ENCODE measurements at regions not wholly inside any gene's neighbourhood (a gene's known extent, or its start where the extent isn't known, plus 50 kb on each side); places are given as distances from the start of the nearest gene placed in this dataset.

GRCh38 chr4:58807843-58808615, 1697.8 kb upstream of the IGFBP7 start:
- TF ChIP-seq POLR2AphosphoS5 (IDR thresholded peaks at IDR 0.05) (no peak), POLR2A (IDR thresholded peaks at IDR 0.05) (no peak), EP300 (IDR thresholded peaks at IDR 0.05; ENCODE audit: low read depth) (no peak)
- TF ChIP-seq, protein P1, sequence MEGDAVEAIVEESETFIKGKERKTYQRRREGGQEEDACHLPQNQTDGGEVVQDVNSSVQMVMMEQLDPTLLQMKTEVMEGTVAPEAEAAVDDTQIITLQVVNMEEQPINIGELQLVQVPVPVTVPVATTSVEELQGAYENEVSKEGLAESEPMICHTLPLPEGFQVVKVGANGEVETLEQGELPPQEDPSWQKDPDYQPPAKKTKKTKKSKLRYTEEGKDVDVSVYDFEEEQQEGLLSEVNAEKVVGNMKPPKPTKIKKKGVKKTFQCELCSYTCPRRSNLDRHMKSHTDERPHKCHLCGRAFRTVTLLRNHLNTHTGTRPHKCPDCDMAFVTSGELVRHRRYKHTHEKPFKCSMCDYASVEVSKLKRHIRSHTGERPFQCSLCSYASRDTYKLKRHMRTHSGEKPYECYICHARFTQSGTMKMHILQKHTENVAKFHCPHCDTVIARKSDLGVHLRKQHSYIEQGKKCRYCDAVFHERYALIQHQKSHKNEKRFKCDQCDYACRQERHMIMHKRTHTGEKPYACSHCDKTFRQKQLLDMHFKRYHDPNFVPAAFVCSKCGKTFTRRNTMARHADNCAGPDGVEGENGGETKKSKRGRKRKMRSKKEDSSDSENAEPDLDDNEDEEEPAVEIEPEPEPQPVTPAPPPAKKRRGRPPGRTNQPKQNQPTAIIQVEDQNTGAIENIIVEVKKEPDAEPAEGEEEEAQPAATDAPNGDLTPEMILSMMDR (IDR thresholded peaks at IDR 0.05) = no peak

Data from transverse colon (tissue), 4 donors.